ENCODE measurements at regions not wholly inside any gene's neighbourhood (a gene's known extent, or its start where the extent isn't known, plus 50 kb on each side); places are given as distances from the start of the nearest gene placed in this dataset.

- in situ Hi-C loops (cut with MboI; ENCODE audit: low sequenced_read_pairs): no loop called here
- Histone ChIP-seq H4K5ac (ENCODE audit: low read depth, low read length) (no peak overlapping the region), H3K56ac (ENCODE audit: extremely low read depth, insufficient read depth, low read length) (no peak overlapping the region), H3K9me3 (ENCODE audit: control insufficient read depth, insufficient read depth, low read length) (no peaks in the 10 kb centered on the region), H4K91ac (ENCODE audit: insufficient read depth, low read depth, low read length) (no peak overlapping the region), H2BK15ac (ENCODE audit: low read depth, low read length) (no peak overlapping the region), H3K4ac (ENCODE audit: low read depth, low read length) (no peak overlapping the region), H3K9me1 (ENCODE audit: insufficient read depth, low read length) (no peaks in the 10 kb centered on the region), H3K4me2 (ENCODE audit: low read depth, low read length) (no peak overlapping the region), H2BK5ac (ENCODE audit: low read depth, low read length, poor library complexity, severe bottlenecking) (no peak overlapping the region), H3K4me3 (ENCODE audit: insufficient read depth, low read depth, low read length) (no peak overlapping the region), H2BK20ac (ENCODE audit: low read depth, low read length) (no peak overlapping the region), H4K20me1 (ENCODE audit: insufficient read depth, low read length) (no peaks in the 10 kb centered on the region), H3K36me3 (ENCODE audit: control insufficient read depth, insufficient read depth, low read length) (no peaks in the 10 kb centered on the region), H3K14ac (replicated peaks; ENCODE audit: low read depth, low read length) (no peak overlapping the region), H4K8ac (ENCODE audit: low read depth in 2 of 2, low read length in 2 of 2) (no peak overlapping the region), H3K23ac (ENCODE audit: low read depth, low read length) (no peak overlapping the region), H3K18ac (ENCODE audit: low read depth, low read length) (no peak overlapping the region), H3K27ac (ENCODE audit: insufficient read depth, low read length) (no peak overlapping the region), H3K9ac (ENCODE audit: low read depth, low read length) (no peak overlapping the region), H2BK120ac (ENCODE audit: low read depth, low read length) (no peak overlapping the region), H2AK9ac (replicated peaks; ENCODE audit: low read depth, low read length, poor library complexity) (no peak overlapping the region), H3K27me3 (ENCODE audit: control insufficient read depth, insufficient read depth, low read length) (peaks cover 31% of the 10 kb centered on the region), H3K79me1 (ENCODE audit: low read depth in 1 of 2, low read length in 2 of 2) (no peaks in the 10 kb centered on the region), H3K4me1 (ENCODE audit: control insufficient read depth, insufficient read depth, low read length) (peaks cover under 1% of the 10 kb centered on the region; the same call in 1 of the 2 replicates), H2AFZ (replicated peaks; ENCODE audit: low read length, poor library complexity) (no peak overlapping the region), H2AK5ac (ENCODE audit: low read depth, low read length) (no peak overlapping the region)
- ATAC-seq (ENCODE audit: low read depth) (no peak), DNase-seq (no peak)
- POLR2A ChIA-PET (ENCODE audit: unreplicated experiment): no interaction called here
- intact Hi-C loops (cut with micrococcal nuclease): no loop called here
- TF ChIP-seq USF2 (IDR thresholded peaks at IDR 0.05; ENCODE audit: low read depth, low read length) (no peak), SMC3 (IDR thresholded peaks at IDR 0.05; ENCODE audit: low read depth, low read length) (no peak), FOS (IDR thresholded peaks at IDR 0.05; ENCODE audit: low read depth, low read length) (no peak)
- CTCF ChIA-PET: interaction anchor here (0.6 kb wide), 1 partner anchor 10 kb away, joined by 5 read pairs; no protein-coding TSS in a partner anchor
- dilution Hi-C loops (cut with HindIII; ENCODE audit: low sequenced_read_pairs, unreplicated experiment): no loop called here
- WGBS, 2 experiments (ENCODE audit: extremely low coverage in 2 of 2, insufficient read length in 1 of 2): 100% methylated on average over 1 of the region's 6 CpGs; no CpG with 5 or more reads in 1 of the 2 experiments
- no TSS peak for BruUV-seq (replicated peaks)
These were observed 86.9 kb upstream of the ERCC6L2 start for GRCh38 chr9:95788521-95788991.
